A673 (cell line): ENCODE measurements at regions not wholly inside any gene's neighbourhood (a gene's known extent, or its start where the extent isn't known, plus 50 kb on each side); places are given as distances from the start of the nearest gene placed in this dataset.

ENCODE experiments used
- CTCF ChIP-seq: fragments of 300-800, 200-600 bp; sonication (generic); conservative IDR thresholded peaks from 2 replicates; pipeline ENCODE4 v1.5.1; 2017; ENCODE audit warnings: low read depth, mild to moderate bottlenecking, antibody characterized with exemption, low read length, moderate library complexity, mixed read lengths
- EZH2 ChIP-seq: fragments of 200-600 bp; sonication (generic); IDR thresholded peaks from 2 replicates; pipeline ENCODE4 v1.6.1; 2017; ENCODE audit warnings: borderline replicate concordance, low read depth, mild to moderate bottlenecking, mixed read lengths, antibody characterized with exemption, low read length; ENCODE audit not compliant: poor library complexity, severe bottlenecking

GRCh38 chr1:242870966-242871365, 346.5 kb upstream of the PLD5 start:
- TF ChIP-seq EZH2 (no peak), CTCF (no peak)
